ENCODE measurements at regions not wholly inside any gene's neighbourhood (a gene's known extent, or its start where the extent isn't known, plus 50 kb on each side); places are given as distances from the start of the nearest gene placed in this dataset.

- intact Hi-C loops (cut with micrococcal nuclease), result no loop called here
- no peak for TF ChIP-seq JUN (IDR thresholded peaks at IDR 0.05; ENCODE audit: borderline replicate concordance, insufficient read depth, insufficient read length, low read depth)
- no peaks in the 10 kb centered on the region for H3K79me2 ChIP-seq (ENCODE audit: control insufficient read depth, insufficient read depth, low read length)
- dilution Hi-C loops (cut with MboI; ENCODE audit: extremely low pct_ligation_motif_present, low sequenced_read_pairs), result no loop called here
- DNase-seq (ENCODE audit: low read depth, low spot score) (no peak), FAIRE-seq (no peak)
- H3K4me3 ChIP-seq (replicated peaks in 1 of 3; ENCODE audit: insufficient read depth in 1 of 3, low read depth in 1 of 3, low read length in 3 of 3), result no peak overlapping the region
- H3K9me1 ChIP-seq (replicated peaks; ENCODE audit: control insufficient read depth, extremely low read depth, insufficient read depth, low read length), result no peaks in the 10 kb centered on the region
- no peak overlapping the region for H3K27ac ChIP-seq (ENCODE audit: insufficient read depth, low read depth, low read length)
- H3K4me2 ChIP-seq (ENCODE audit: insufficient read depth, low read length), result no peak overlapping the region
- no peak overlapping the region for H2AFZ ChIP-seq (ENCODE audit: low read depth, low read length)
- no peaks in the 10 kb centered on the region for H3K36me3 ChIP-seq (ENCODE audit: control insufficient read depth in 2 of 2, extremely low read depth in 1 of 2, insufficient read depth in 2 of 2, low read length in 2 of 2)
- no peaks in the 10 kb centered on the region for H3K4me1 ChIP-seq (ENCODE audit: control insufficient read depth, extremely low read depth, insufficient read depth, low read length)
- H3K27me3 ChIP-seq (ENCODE audit: control insufficient read depth in 2 of 2, insufficient read depth in 2 of 2, low read length in 2 of 2), result no peaks in the 10 kb centered on the region
- H3K9ac ChIP-seq (replicated peaks; ENCODE audit: extremely low read depth, insufficient read depth, low read length), result no peak overlapping the region
- H4K20me1 ChIP-seq (replicated peaks; ENCODE audit: control insufficient read depth, extremely low read depth, insufficient read depth, low read length), result no peaks in the 10 kb centered on the region
- BruUV-seq (replicated peaks), result no TSS peak
- CTCF ChIA-PET, result no interaction called here
- POLR2A ChIA-PET, result no interaction called here
- H3K9me3 ChIP-seq (replicated peaks; ENCODE audit: control insufficient read depth, insufficient read depth, low read length), result no peaks in the 10 kb centered on the region
Observed at GRCh38 chr11:120021978-120022377, 115.9 kb downstream of the TRIM29 start.

- Histone ChIP-seq H4K20me1 (replicated peaks; ENCODE audit: control insufficient read depth, extremely low read depth, insufficient read depth, low read length) (no peaks in the 10 kb centered on the region), H3K4me3 (replicated peaks in 1 of 3; ENCODE audit: insufficient read depth in 1 of 3, low read depth in 1 of 3, low read length in 3 of 3) (no peak overlapping the region), H3K9me1 (replicated peaks; ENCODE audit: control insufficient read depth, extremely low read depth, insufficient read depth, low read length) (no peaks in the 10 kb centered on the region), H3K4me2 (ENCODE audit: insufficient read depth, low read length) (no peak overlapping the region), H3K36me3 (ENCODE audit: control insufficient read depth in 2 of 2, extremely low read depth in 1 of 2, insufficient read depth in 2 of 2, low read length in 2 of 2) (no peaks in the 10 kb centered on the region), H3K9me3 (replicated peaks; ENCODE audit: control insufficient read depth, insufficient read depth, low read length) (no peaks in the 10 kb centered on the region), H3K4me1 (ENCODE audit: control insufficient read depth, extremely low read depth, insufficient read depth, low read length) (no peaks in the 10 kb centered on the region), H2AFZ (ENCODE audit: low read depth, low read length) (no peak overlapping the region), H3K79me2 (ENCODE audit: control insufficient read depth, insufficient read depth, low read length) (no peaks in the 10 kb centered on the region), H3K27ac (ENCODE audit: insufficient read depth, low read depth, low read length) (no peak overlapping the region), H3K27me3 (ENCODE audit: control insufficient read depth in 2 of 2, insufficient read depth in 2 of 2, low read length in 2 of 2) (no peaks in the 10 kb centered on the region), H3K9ac (replicated peaks; ENCODE audit: extremely low read depth, insufficient read depth, low read length) (no peak overlapping the region)
- ChIA-PET CTCF (no interaction called here), POLR2A (no interaction called here)
- intact Hi-C loops (cut with micrococcal nuclease), result no loop called here
- DNase-seq (ENCODE audit: low read depth, low spot score) (no peak), FAIRE-seq (no peak)
- TF ChIP-seq EZH2 (IDR thresholded peaks at IDR 0.05; ENCODE audit: borderline replicate concordance, low read depth, low read length, severe bottlenecking) (no peak), FOS (IDR thresholded peaks at IDR 0.05; ENCODE audit: borderline replicate concordance, insufficient read depth, low read length) (no peak), MAX (IDR thresholded peaks at IDR 0.05; ENCODE audit: insufficient read depth, insufficient read length) (no peak), POLR2A (IDR thresholded peaks at IDR 0.05; ENCODE audit: low read depth, low read length) (no peak), CTCF (IDR thresholded peaks at IDR 0.05; ENCODE audit: extremely low read depth in 1 of 2, insufficient read depth in 1 of 2, low read depth in 1 of 2, low read length in 2 of 2) (no peak), JUN (IDR thresholded peaks at IDR 0.05; ENCODE audit: borderline replicate concordance, insufficient read depth, insufficient read length, low read depth) (no peak), MYC (IDR thresholded peaks at IDR 0.05; ENCODE audit: low read depth, low read length) (no peak)
- no TSS peak for BruUV-seq (replicated peaks)
- dilution Hi-C loops (cut with MboI; ENCODE audit: extremely low pct_ligation_motif_present, low sequenced_read_pairs), result no loop called here
Observed at GRCh38 chr11:120021391-120021953, 116.4 kb downstream of the TRIM29 start.

Data from endothelial cell of umbilical vein (primary cell).